Activated naive CD8-positive, alpha-beta T cell treated with anti-CD3 and anti-CD28 coated beads, Interleukin-2, amount 10 ng/mL, durations not matched to agents 7 days and 5 days (primary cell): ENCODE measurements at regions not wholly inside any gene's neighbourhood (a gene's known extent, or its start where the extent isn't known, plus 50 kb on each side); places are given as distances from the start of the nearest gene placed in this dataset.

Source experiments
- ATAC-seq: fragments of 150-1000 bp; cut with Tn5 transposase; one replicate; pipeline ENCODE4 v1.10.0; 2021; ENCODE audit warnings: low read depth, moderate library complexity
- POLR2A ChIA-PET: fragments of 350-600 bp; sonication (Branson Sonifier 250); formaldehyde crosslinking; loops from one replicate; lab custom pipeline; 2021; ENCODE audit warnings: antibody characterized with exemption; lab: Charles Lee
- DNase-seq: peaks from one replicate; pipeline ENCODE4 v3.0.0; 2021
- H3K27ac Mint-ChIP-seq: one replicate; pipeline ENCODE4 v1.8.0; 2022; ENCODE audit warnings: mild to moderate bottlenecking, mixed read lengths
- H3K27me3 Mint-ChIP-seq: one replicate; pipeline ENCODE4 v1.8.0; 2022; ENCODE audit warnings: mild to moderate bottlenecking, moderate library complexity, mixed read lengths
- H3K36me3 Mint-ChIP-seq: one replicate; pipeline ENCODE4 v1.8.0; 2021; ENCODE audit warnings: mild to moderate bottlenecking, mixed read lengths
- H3K4me1 Mint-ChIP-seq: one replicate; pipeline ENCODE4 v1.8.0; 2021; ENCODE audit warnings: mixed read lengths
- H3K4me3 Mint-ChIP-seq: one replicate; pipeline ENCODE4 v1.8.0; 2022; ENCODE audit warnings: mild to moderate bottlenecking, moderate library complexity, mixed read lengths
- H3K9me3 Mint-ChIP-seq: one replicate; pipeline ENCODE4 v1.8.0; 2021; ENCODE audit warnings: mixed read lengths

- H3K27ac Mint-ChIP-seq, result no peak overlapping the region
- no peak overlapping the region for H3K4me3 Mint-ChIP-seq
- no peaks in the 10 kb centered on the region for H3K9me3 Mint-ChIP-seq
- POLR2A ChIA-PET, result no interaction called here
- H3K27me3 Mint-ChIP-seq, result peaks cover 6% of the 10 kb centered on the region
- no peaks in the 10 kb centered on the region for H3K4me1 Mint-ChIP-seq
- no peak for DNase-seq
- no peak for ATAC-seq
- H3K36me3 Mint-ChIP-seq, result no peaks in the 10 kb centered on the region
Measured at GRCh38 chr2:200168641-200169555, 137.6 kb upstream of the SPATS2L start.

GRCh38 chr2:200170221-200170620, 136.3 kb upstream of the SPATS2L start:
- POLR2A ChIA-PET, result no interaction called here
- no peak for ATAC-seq
- no peak for DNase-seq
- H3K9me3 Mint-ChIP-seq, result no peaks in the 10 kb centered on the region
- H3K36me3 Mint-ChIP-seq, result no peaks in the 10 kb centered on the region
- peaks cover 3% of the 10 kb centered on the region for H3K27me3 Mint-ChIP-seq
- H3K4me1 Mint-ChIP-seq, result no peaks in the 10 kb centered on the region
- no peak overlapping the region for H3K4me3 Mint-ChIP-seq
- H3K27ac Mint-ChIP-seq, result no peak overlapping the region

- DNase-seq (no peak), ATAC-seq (no peak)
- Mint-ChIP-seq H3K36me3 (no peaks in the 10 kb centered on the region), H3K9me3 (no peaks in the 10 kb centered on the region), H3K4me1 (peaks cover 3% of the 10 kb centered on the region), H3K27ac (no peak overlapping the region), H3K4me3 (no peak overlapping the region), H3K27me3 (peaks cover 4% of the 10 kb centered on the region)
- POLR2A ChIA-PET, result no interaction called here
Measured at GRCh38 chr2:200171731-200172482, 134.6 kb upstream of the SPATS2L start.

- no peak for DNase-seq
- H3K27ac Mint-ChIP-seq, result no peak overlapping the region
- POLR2A ChIA-PET, result no interaction called here
- peaks cover 3% of the 10 kb centered on the region for H3K4me1 Mint-ChIP-seq
- ATAC-seq, result no peak
- no peak overlapping the region for H3K4me3 Mint-ChIP-seq
- no peaks in the 10 kb centered on the region for H3K9me3 Mint-ChIP-seq
- peaks cover 5% of the 10 kb centered on the region for H3K27me3 Mint-ChIP-seq
- H3K36me3 Mint-ChIP-seq, result no peaks in the 10 kb centered on the region
Measured at GRCh38 chr2:200172521-200172920, 134.0 kb upstream of the SPATS2L start.

- H3K4me1 Mint-ChIP-seq, result peaks cover 3% of the 10 kb centered on the region
- DNase-seq (no peak), ATAC-seq (no peak)
- no peaks in the 10 kb centered on the region for H3K36me3 Mint-ChIP-seq
- H3K27ac Mint-ChIP-seq, result no peak overlapping the region
- no peaks in the 10 kb centered on the region for H3K9me3 Mint-ChIP-seq
- H3K27me3 Mint-ChIP-seq, result peaks cover 5% of the 10 kb centered on the region
- no peak overlapping the region for H3K4me3 Mint-ChIP-seq
- POLR2A ChIA-PET, result no interaction called here
Measured at GRCh38 chr2:200172944-200173581, 133.4 kb upstream of the SPATS2L start.

- H3K36me3 Mint-ChIP-seq, result no peaks in the 10 kb centered on the region
- H3K27ac Mint-ChIP-seq, result no peak overlapping the region
- no peaks in the 10 kb centered on the region for H3K9me3 Mint-ChIP-seq
- DNase-seq (no peak), ATAC-seq (no peak)
- no peak overlapping the region for H3K4me3 Mint-ChIP-seq
- peaks cover 3% of the 10 kb centered on the region for H3K4me1 Mint-ChIP-seq
- POLR2A ChIA-PET, result no interaction called here
- peaks cover 5% of the 10 kb centered on the region for H3K27me3 Mint-ChIP-seq
Measured at GRCh38 chr2:200173691-200174090, 132.8 kb upstream of the SPATS2L start.

GRCh38 chr2:200174433-200175216, 131.9 kb upstream of the SPATS2L start:
- H3K9me3 Mint-ChIP-seq, result no peaks in the 10 kb centered on the region
- no peak overlapping the region for H3K27ac Mint-ChIP-seq
- ATAC-seq (no peak), DNase-seq (no peak)
- POLR2A ChIA-PET, result no interaction called here
- H3K4me3 Mint-ChIP-seq, result no peak overlapping the region
- peaks cover 5% of the 10 kb centered on the region for H3K27me3 Mint-ChIP-seq
- H3K4me1 Mint-ChIP-seq, result peaks cover 3% of the 10 kb centered on the region
- H3K36me3 Mint-ChIP-seq, result no peaks in the 10 kb centered on the region

- Mint-ChIP-seq H3K36me3 (no peaks in the 10 kb centered on the region), H3K27me3 (peaks cover 21% of the 10 kb centered on the region), H3K27ac (no peak overlapping the region), H3K4me3 (no peak overlapping the region), H3K4me1 (peaks cover 3% of the 10 kb centered on the region), H3K9me3 (no peaks in the 10 kb centered on the region)
- POLR2A ChIA-PET, result no interaction called here
- DNase-seq, result no peak
- no peak for ATAC-seq
Measured at GRCh38 chr2:200177971-200178911, 128.3 kb upstream of the SPATS2L start.

GRCh38 chr2:200179151-200179550, 127.3 kb upstream of the SPATS2L start:
- H3K4me1 Mint-ChIP-seq, result peaks cover 3% of the 10 kb centered on the region
- no peak overlapping the region for H3K27ac Mint-ChIP-seq
- peaks cover 23% of the 10 kb centered on the region for H3K27me3 Mint-ChIP-seq
- POLR2A ChIA-PET, result no interaction called here
- no peak overlapping the region for H3K4me3 Mint-ChIP-seq
- ATAC-seq, result no peak
- H3K36me3 Mint-ChIP-seq, result no peaks in the 10 kb centered on the region
- DNase-seq, result no peak
- H3K9me3 Mint-ChIP-seq, result no peaks in the 10 kb centered on the region

- Mint-ChIP-seq H3K4me1 (no peaks in the 10 kb centered on the region), H3K36me3 (no peaks in the 10 kb centered on the region), H3K9me3 (no peaks in the 10 kb centered on the region), H3K4me3 (no peak overlapping the region), H3K27ac (no peak overlapping the region), H3K27me3 (peaks cover 30% of the 10 kb centered on the region)
- no peak for ATAC-seq
- POLR2A ChIA-PET, result no interaction called here
- no peak for DNase-seq
Measured at GRCh38 chr2:200180943-200181342, 125.5 kb upstream of the SPATS2L start.

- Mint-ChIP-seq H3K9me3 (no peaks in the 10 kb centered on the region), H3K27ac (no peak overlapping the region), H3K4me1 (no peaks in the 10 kb centered on the region), H3K36me3 (no peaks in the 10 kb centered on the region), H3K4me3 (no peak overlapping the region), H3K27me3 (peaks cover 39% of the 10 kb centered on the region)
- no peak for ATAC-seq
- no peak for DNase-seq
- POLR2A ChIA-PET, result no interaction called here
Measured at GRCh38 chr2:200181755-200182154, 124.7 kb upstream of the SPATS2L start.
